Fibroblast of pulmonary artery (primary cell): ENCODE measurements at regions not wholly inside any gene's neighbourhood (a gene's known extent, or its start where the extent isn't known, plus 50 kb on each side); places are given as distances from the start of the nearest gene placed in this dataset.

Experiments
- DNase-seq: peaks from one replicate; pipeline ENCODE4 v3.0.0-alpha.2; 2010; ENCODE audit warnings: low read depth
- H3K4me3 ChIP-seq: replicated peaks from 2 replicates; pipeline ENCODE4 v1.5.1; 2011; ENCODE audit warnings: low read depth, mild to moderate bottlenecking, control low read depth, low read length, moderate library complexity
- CTCF ChIP-seq: IDR thresholded peaks from 2 replicates; pipeline ENCODE4 v1.5.1; 2011; ENCODE audit warnings: mild to moderate bottlenecking, control low read depth, low read length, inconsistent platforms; ENCODE audit errors: missing control alignments

GRCh38 chr20:51306081-51306480 is 236.4 kb downstream of the NFATC2 start:
- TF ChIP-seq CTCF, result no peak
- no peak for DNase-seq

GRCh38 chr20:51305316-51306052 is 237.0 kb downstream of the NFATC2 start:
- TF ChIP-seq CTCF, result no peak
- DNase-seq, result no peak
- no peak overlapping the region for H3K4me3 ChIP-seq

More at GRCh38 chr20:51306081-51306480, 236.4 kb downstream of the NFATC2 start:
- no peak overlapping the region for H3K4me3 ChIP-seq

- DNase-seq, result no peak
- no peak for TF ChIP-seq CTCF
- H3K4me3 ChIP-seq, result no peak overlapping the region
Observed at GRCh38 chr20:51303731-51304670, 238.5 kb downstream of the NFATC2 start.

GRCh38 chr20:51301026-51301425 is 241.5 kb downstream of the NFATC2 start:
- TF ChIP-seq CTCF, result no peak
- DNase-seq, result no peak
- no peak overlapping the region for H3K4me3 ChIP-seq

GRCh38 chr20:51300104-51300503 is 242.4 kb downstream of the NFATC2 start:
- no peak for TF ChIP-seq CTCF
- no peak overlapping the region for H3K4me3 ChIP-seq
- no peak for DNase-seq

- H3K4me3 ChIP-seq, result no peak overlapping the region
- no peak for DNase-seq
- no peak for TF ChIP-seq CTCF
Observed at GRCh38 chr20:51299413-51299812, 243.1 kb downstream of the NFATC2 start.
